ENCODE measurements at regions not wholly inside any gene's neighbourhood (a gene's known extent, or its start where the extent isn't known, plus 50 kb on each side); places are given as distances from the start of the nearest gene placed in this dataset.

GRCh38 chr6:132952031-132952867 is 137.9 kb downstream of the RPS12 start:
- Histone ChIP-seq H3K27ac (no peak overlapping the region), H3K27me3 (no peaks in the 10 kb centered on the region), H3K4me1 (no peaks in the 10 kb centered on the region), H3K36me3 (no peaks in the 10 kb centered on the region), H3K9me3 (no peaks in the 10 kb centered on the region), H3K4me3 (no peak overlapping the region)
- intact Hi-C loops (cut with DNase I; ENCODE audit: low total_unique reads) = no loop called here
- TF ChIP-seq, protein P1, sequence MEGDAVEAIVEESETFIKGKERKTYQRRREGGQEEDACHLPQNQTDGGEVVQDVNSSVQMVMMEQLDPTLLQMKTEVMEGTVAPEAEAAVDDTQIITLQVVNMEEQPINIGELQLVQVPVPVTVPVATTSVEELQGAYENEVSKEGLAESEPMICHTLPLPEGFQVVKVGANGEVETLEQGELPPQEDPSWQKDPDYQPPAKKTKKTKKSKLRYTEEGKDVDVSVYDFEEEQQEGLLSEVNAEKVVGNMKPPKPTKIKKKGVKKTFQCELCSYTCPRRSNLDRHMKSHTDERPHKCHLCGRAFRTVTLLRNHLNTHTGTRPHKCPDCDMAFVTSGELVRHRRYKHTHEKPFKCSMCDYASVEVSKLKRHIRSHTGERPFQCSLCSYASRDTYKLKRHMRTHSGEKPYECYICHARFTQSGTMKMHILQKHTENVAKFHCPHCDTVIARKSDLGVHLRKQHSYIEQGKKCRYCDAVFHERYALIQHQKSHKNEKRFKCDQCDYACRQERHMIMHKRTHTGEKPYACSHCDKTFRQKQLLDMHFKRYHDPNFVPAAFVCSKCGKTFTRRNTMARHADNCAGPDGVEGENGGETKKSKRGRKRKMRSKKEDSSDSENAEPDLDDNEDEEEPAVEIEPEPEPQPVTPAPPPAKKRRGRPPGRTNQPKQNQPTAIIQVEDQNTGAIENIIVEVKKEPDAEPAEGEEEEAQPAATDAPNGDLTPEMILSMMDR (IDR thresholded peaks at IDR 0.05) = no peak
- no peak for DNase-seq

DNA sequence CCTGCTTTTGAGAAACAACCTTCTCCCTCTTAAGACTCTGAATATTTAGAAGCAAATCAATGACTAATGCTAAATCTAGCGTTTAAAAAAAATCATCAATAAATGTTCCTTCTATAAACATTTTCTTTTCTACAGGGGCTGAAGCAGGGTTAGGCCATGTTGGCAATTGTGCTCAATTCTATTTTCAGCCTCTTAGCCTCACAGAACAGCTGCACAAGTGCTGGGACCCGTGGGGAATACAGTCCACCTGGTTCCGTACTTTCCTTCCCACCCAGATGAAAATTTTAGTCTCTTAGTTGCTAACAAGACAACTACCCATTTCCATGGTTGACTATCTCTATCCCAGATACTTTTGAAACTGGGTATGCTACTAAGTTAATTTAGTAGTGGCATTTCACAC is 138.6 kb downstream of the RPS12 start:
- Histone ChIP-seq H3K27me3 (no peaks in the 10 kb centered on the region), H3K4me3 (no peak overlapping the region), H3K36me3 (no peaks in the 10 kb centered on the region), H3K4me1 (no peaks in the 10 kb centered on the region), H3K9me3 (no peaks in the 10 kb centered on the region), H3K27ac (no peak overlapping the region)
- TF ChIP-seq, protein P1 (IDR thresholded peaks at IDR 0.05) = no peak
- intact Hi-C loops (cut with DNase I; ENCODE audit: low total_unique reads) = no loop called here
- no peak for DNase-seq

DNA sequence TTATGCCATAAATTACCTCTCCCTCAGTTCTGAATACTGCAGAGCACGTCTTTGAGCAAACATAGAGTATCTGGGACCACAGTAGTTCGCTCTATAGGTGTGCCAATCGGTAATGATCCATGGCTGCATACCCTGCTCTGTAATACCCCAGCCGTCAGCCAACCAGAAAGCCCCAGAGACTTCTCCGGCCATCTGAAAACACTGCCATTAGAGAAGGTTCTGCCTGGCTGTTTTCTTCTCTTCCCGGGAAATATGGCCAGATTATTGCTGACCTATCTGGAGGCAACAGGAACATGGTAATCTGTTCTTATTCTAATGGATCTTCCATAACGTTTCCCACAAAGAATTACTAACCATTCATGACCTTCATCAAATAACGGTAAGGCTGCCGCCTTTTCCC is 139.9 kb downstream of the RPS12 start:
- TF ChIP-seq, protein P1 (IDR thresholded peaks at IDR 0.05) = no peak
- no peaks in the 10 kb centered on the region for H3K27me3 ChIP-seq
- DNase-seq = no peak
- intact Hi-C loops (cut with DNase I; ENCODE audit: low total_unique reads) = no loop called here
- H3K4me1 ChIP-seq = no peaks in the 10 kb centered on the region
- H3K4me3 ChIP-seq = no peak overlapping the region
- no peaks in the 10 kb centered on the region for H3K9me3 ChIP-seq
- H3K27ac ChIP-seq = no peak overlapping the region
- no peaks in the 10 kb centered on the region for H3K36me3 ChIP-seq

DNA sequence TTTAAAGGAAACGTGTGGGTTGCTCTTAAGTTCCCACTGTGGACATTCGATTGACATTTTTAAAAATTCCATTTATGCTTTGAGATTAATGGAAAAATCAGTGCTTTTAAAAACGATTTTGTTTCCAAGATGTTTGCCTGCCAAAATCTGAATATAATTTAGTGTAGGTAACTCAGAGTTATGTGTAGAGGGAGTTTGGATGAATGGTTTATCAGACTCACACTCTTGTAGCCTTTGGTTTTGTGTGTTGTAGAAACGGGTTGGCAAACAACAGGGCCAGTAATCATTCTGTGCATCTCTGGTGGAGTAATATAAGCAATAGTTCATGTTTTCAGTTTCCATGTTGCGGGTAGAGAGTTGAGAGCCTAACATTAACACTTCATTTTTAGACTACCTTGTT is 140.6 kb downstream of the RPS12 start:
- H3K36me3 ChIP-seq = no peaks in the 10 kb centered on the region
- H3K4me3 ChIP-seq = no peak overlapping the region
- no peaks in the 10 kb centered on the region for H3K4me1 ChIP-seq
- H3K9me3 ChIP-seq = no peaks in the 10 kb centered on the region
- H3K27ac ChIP-seq = no peak overlapping the region
- TF ChIP-seq, protein P1 (IDR thresholded peaks at IDR 0.05) = no peak
- H3K27me3 ChIP-seq = no peaks in the 10 kb centered on the region
- intact Hi-C loops (cut with DNase I; ENCODE audit: low total_unique reads) = no loop called here
- no peak for DNase-seq

DNA sequence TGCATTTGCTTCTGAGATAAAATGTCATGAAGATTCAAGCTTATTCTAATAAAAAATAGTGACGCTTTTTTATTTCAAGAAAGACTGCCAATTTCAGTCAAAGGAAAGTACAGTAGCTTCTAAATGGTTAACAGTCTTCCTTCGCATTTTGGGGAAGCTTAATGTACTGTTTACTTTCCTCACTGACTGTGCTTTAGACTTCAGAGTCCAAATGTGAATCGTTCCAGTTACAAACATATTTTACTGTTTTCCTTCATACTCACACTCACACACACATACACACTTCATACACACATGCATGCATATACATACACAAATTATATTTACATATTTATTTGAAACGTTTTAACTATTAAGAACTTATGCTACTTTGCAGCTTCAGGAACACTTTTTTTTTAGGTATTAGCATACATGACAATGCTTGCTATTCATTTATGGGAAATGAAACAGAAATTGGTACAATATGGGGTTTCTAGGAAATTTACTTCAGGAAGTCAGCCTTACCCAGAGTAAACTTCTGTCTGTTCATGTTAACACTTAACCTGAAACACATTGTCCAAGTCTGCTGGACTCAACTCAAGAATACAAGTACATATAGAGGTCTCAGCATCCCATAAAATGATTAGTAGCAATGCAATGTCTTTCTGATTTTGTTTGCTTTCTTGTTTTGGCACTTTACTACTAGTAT is 145.4 kb downstream of the RPS12 start:
- DNase-seq = no peak
- intact Hi-C loops (cut with DNase I; ENCODE audit: low total_unique reads) = no loop called here
- Histone ChIP-seq H3K4me1 (peaks cover 0 to 9% (median 8%) of the 10 kb centered on the region in 4 donors), H3K27ac (no peak overlapping the region), H3K27me3 (no peaks in the 10 kb centered on the region), H3K9me3 (no peaks in the 10 kb centered on the region), H3K4me3 (no peak overlapping the region), H3K36me3 (no peaks in the 10 kb centered on the region)
- TF ChIP-seq, protein P1 (IDR thresholded peaks at IDR 0.05) = no peak

All from tibial artery (tissue), 4 donors.